HL-60/S4 treated with phorbol 12-myristate 13-acetate at 8.2 ng/mL for 4 days and 3 days (cell line): ENCODE measurements at regions not wholly inside any gene's neighbourhood (a gene's known extent, or its start where the extent isn't known, plus 50 kb on each side); places are given as distances from the start of the nearest gene placed in this dataset.

ENCODE experiments used
- in situ Hi-C: fragments of 300-500 bp; cut with MboI; formaldehyde crosslinking; loops from 2 replicates; pipeline ENCODE4 v1.15.0; 2022; ENCODE audit warnings: low sequenced_read_pairs

DNA sequence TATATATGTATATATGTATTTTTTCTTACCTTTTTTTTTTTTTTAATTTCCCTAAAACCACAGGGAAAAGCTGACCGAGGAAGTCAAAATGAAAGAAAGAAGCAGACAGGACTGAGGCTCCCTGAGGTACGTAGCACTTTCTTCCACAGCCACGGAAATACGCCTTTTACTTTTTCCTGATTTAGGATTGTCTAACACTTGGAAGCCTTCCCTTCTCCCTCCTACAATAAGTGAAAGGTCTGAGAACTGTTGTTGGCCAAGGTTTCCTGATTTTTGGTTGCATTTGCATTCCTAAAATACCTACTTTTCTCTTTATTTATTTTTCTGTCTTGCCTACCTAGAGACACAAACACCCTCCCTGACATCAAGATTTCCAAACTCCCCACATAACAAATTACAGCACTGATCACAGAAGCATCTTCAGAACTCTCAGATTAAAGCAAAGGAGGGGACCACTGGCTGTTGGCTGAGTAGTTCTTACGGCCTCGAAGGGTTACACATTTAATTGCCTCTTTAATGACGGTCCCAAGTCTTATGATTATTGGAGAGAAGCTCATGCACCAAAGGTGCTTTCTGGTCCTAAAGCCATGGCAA lies 778.5 kb upstream of the FANCL start:
- in situ Hi-C loops = no loop called here

DNA sequence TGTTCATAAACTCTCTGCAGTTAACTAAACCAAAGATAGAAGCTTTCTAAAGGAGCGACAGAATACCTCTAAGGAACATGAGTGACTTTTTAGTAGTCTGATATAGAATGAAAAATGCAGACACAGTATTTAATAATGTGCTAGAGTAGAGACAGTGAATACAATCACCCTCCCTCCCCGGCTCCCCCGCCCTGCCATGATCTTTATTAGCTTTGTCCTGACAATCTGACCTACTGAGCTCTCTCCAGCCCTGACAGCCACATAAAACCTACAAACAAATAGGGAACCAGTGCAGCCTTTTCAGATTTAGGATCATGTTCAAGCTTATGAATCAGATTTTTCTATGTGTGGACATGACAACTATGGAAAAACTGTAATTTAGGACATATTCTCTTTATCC lies 777.6 kb upstream of the FANCL start:
- in situ Hi-C loops = no loop called here

DNA sequence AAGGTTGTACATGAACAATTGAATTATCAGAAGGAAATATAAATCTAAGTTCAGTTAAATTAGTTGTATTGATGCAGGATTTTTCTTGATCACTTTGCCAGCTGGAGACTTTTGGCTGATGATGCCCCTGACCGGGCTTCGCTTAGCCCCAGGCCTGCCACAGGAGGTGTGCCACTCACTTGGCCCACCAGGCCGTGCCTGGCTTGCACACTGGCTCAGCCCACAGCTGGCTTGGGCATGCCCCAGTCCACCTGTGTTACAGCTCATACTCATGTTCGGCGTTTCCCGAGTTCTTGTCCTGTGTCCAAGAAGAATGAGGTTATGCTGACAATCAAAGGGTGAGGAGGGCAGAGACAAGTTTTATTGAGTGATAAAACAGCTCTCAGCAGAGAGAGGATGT lies 773.9 kb upstream of the FANCL start:
- in situ Hi-C loops = no loop called here

DNA sequence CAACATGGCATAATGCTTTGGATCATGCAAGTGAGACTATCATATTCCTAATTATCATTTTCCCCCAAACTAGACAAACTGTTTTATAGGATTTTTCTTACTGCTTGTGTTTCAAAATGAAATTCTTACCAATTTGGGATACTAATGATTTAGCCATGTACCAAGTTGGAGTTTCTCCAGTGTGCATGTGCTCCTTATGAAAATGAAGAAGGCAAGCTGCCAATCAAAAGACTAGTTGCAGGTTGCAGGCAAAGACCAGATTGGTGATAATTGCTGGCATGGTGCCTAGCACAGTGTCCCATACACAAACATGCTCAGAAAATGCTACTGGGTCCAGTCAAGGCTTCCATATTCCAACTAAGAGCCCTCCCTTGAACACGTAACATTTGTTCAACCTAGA lies 771.8 kb upstream of the FANCL start:
- in situ Hi-C loops = no loop called here

DNA sequence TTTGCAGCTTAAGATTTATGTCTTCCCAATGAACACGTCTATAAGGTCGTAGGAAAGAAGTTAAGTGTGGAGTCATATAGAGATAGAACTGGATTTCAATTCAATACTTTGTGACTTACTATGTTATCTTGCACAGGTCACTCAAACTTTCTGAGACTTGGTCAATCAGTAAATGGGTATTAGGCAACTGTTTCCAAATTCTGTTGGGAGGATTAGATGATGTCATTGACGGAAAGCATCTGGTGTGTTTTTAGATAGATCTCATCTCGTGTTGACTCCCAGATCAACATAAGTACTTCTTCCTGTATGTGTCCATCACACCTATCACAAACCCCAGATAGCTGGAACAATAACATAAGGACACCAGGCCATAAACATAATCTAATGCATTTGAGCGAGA lies 771.1 kb upstream of the FANCL start:
- in situ Hi-C loops = no loop called here

DNA sequence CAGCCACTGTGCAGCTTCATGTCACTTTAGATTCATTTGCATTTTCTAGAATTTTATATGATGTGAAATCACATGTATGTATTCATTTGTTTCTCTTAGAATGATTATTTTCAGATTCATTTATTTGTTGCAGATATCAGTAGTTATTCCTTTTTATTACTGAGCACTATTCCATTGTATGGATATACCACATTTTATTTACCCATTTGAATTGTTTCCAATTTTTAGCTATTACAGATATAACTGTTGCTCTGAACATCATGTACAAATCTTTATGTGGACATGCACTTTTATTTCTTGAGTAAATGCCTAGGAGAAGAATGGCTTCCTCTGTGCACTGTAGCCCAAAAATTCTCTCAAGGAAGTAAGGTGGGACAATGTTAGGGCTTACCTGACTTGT lies 767.8 kb upstream of the FANCL start:
- in situ Hi-C loops = no loop called here

DNA sequence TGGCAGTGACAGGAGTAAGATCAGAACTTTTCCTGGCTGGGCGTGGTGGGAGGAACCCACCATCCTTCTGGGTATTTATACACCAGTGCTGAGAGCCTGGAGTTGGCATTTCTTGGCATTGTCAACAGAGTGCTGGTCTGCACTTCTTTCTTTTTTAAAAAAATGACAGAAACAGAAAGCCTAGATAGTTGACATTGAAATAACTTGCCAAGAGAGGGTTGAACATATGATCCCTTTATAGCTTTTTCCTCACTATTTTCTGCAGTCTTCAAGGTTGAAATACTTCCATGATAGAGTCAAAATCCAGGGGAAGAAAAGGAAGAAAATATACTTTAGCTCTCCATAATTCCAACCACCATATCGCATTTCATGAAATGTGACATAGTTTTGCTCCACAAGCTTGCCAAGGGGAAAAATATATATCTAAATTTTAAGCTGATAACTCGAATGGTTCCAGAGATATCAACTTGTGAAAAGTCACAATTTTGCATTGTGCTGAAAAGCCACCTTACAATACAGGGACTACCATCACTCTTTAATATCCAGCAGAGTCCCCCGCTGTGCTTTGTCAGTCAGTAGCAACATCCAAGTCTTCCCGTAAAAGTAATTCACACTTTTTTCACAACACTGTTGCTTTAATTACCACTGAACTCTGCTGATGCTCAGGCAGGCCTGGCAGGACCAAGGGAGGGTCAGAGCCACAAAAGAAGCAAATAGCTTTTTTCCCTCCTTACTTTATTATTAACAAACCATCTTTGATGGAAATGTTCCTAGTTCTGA lies 764.9 kb upstream of the FANCL start:
- in situ Hi-C loops = no loop called here

DNA sequence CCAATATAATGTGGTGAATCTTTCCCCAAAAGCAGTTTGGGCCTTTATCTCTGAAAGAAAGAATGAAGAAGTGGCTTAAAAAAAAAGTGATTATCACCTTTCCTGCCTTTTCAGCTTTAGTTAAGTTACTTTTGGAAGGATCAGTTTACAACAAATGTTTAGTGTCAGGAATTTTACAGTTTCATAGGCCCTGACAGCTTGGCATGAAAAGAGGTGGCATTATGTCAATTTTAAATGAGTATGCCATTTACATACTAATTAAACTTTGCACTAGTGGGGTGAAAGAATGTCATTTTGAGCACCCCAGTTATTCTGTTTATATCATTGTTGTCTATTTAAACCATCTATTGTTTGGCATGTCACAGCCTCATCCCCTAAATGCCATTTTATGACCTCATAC lies 763.5 kb upstream of the FANCL start:
- in situ Hi-C loops = no loop called here

DNA sequence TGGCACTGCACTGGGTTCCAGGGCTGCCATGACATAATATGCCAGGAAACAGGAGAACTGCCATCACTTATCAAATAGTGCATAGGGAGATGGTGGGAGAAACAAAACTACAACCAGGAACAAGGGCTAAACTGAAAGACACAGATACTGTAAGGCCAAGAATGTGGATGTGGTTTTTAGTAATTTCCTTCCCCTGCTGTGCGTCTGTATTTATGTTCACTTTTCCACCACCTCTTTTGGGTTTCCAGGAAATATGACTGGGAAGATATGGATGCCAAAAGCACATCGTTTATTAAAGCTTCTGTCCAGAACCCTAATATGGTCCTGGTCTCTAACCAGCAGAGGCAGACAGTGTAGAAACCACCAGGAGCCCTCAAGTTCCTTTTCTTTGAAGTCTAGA lies 759.7 kb upstream of the FANCL start:
- in situ Hi-C loops = no loop called here

DNA sequence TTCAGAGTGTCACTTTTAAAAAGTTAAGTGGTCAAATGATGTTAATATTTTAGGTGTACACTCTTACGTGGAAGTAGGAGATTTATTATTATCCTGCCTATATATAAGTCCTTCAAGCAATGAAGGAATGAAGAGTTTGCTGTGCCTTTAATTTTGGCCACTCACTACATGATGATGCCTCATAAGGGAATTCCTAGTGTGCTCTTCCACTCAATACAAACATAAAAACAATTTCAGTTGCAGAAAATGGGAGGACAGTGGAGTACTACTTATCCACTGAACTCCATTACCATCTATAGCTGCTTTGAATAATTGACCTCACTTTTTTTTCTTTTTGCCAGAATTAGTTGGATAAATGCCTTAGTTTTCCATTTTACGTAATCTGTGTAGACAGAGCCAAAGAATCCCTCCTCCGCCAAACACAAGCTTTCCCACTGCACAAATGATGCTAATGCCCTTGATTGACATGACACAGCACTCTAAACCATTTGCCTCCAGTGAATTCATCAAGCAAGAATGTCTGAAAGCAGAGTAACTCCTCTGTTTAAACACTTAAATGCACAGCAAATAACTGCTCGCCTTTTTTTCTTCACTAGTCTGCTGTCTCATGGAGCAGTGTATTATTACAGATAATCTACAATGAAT lies 751.1 kb upstream of the FANCL start:
- in situ Hi-C loops = no loop called here

DNA sequence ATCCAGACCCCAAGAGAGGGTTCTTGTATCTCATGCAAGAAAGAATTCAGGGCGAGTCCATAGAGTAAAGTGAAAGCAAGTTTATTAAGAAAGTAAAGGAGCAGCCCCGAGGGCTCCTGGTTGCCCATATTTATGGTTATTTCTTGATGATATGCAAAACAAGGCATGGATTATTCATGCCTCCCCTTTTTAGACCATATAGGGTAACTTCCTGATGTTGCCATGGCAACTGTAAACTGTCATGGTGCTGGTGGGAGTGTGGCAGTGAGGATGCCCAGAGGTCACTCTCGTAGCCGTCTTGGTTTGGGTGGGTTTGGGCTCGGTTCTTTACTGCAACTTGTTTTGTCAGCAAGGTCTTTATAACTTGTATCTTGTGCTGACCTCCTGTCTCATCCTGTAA lies 750.2 kb upstream of the FANCL start:
- in situ Hi-C loops = no loop called here

DNA sequence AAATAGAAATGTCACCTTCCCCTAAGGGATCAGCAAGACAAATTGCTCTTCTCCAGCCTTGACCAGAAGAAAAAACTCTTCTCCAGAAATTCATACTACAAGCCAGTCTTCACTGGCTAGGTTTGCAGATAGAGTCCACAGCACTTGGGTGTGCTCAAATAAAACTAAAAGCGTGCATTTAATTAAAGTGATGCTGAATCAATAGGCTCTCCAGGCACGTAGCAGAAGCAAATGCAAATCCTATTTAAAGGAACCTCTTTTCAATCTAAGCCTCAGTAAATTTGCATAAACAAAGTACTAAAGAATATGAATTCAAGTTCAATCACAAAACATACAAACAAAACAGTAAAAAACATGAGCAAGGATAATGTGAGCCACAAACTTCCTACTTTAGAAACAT lies 744.4 kb upstream of the FANCL start:
- in situ Hi-C loops = no loop called here

DNA sequence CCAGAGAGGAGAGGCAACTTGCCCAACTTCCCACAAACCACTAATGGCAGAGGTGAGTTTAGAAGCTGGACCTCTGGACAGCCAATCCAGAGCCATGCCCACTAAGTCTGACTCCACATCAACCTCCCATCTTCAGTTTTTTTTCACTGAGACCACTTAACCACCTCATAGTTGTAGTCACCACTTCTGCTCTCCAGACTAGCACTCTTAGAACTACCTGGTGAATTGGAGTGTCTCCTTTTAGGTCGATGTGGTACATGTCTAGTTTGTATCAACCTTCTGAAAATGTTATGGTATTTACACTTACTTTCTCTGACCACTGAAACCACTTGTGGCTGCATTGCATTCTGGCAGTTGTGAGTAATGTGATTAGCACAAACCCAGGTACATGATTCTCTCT lies 743.6 kb upstream of the FANCL start:
- in situ Hi-C loops = no loop called here

DNA sequence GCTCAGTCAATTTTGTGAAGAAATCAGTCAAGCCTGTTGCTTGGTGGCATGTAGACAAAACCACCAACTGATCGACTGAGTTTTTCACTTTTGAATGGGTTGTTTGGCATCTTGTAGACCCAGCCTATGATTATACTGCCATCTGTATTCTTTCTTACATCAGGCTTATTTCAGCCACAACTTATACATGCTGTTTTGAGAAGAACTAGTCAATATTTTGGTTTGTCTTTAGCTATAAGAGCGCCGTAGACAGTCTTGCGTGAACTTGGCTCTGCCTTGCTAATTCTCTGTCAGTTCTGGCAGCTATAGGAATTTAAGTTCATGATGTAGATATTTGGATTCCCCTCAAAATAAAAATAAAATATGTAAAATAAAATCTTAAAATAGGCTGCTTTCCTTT lies 742.0 kb upstream of the FANCL start:
- in situ Hi-C loops = no loop called here

DNA sequence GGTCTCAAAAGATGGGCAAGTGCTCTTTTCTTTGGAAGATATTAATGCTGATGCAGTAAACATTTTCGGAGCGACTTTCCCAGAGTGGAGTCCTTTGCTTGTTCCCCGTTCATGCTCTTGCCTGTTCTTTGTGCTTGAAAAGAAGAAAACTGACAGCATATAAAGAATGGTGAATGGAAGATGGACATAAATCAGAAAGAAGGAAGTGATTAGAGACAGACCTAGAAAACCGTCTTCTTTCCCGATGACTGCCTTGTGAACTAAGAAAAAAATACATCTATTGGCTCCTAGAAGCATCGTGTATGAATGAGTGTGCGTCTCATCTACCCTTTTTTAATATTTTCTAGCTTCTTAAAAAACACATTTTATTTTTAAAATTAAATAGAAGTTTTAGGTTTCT lies 740.1 kb upstream of the FANCL start:
- in situ Hi-C loops = no loop called here

DNA sequence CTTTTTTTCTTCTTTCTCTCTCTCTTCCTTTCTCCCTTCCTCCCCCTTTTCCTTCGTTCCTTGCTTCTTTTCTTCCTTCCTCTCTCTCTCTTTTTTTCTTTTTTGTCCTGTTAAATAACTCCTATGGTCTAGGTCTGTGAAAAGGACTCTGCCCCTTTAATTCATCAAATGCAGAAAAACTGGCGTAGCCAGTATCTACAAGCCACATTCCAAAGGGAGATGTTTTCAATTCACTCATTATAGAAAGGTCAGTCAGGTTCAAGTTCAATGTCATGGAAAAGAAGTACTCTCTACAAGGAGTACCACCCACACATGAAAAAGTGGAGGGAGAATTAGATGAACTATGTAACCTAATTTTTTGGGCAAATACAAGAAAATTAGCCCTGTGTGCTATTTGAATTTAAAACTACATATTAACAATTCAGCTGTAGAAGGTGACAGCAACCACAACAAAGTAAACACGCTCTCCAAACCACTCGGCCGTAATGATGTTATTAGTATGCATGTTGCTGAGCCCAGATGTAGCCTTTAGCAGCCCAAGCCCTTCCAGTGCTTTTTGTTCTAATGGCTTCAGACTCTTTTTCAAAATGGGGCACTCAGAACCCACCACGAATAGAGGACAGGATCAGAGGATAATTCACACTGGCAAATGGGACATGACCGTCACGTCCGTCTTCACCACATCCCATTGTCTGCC lies 735.4 kb upstream of the FANCL start:
- in situ Hi-C loops = no loop called here

DNA sequence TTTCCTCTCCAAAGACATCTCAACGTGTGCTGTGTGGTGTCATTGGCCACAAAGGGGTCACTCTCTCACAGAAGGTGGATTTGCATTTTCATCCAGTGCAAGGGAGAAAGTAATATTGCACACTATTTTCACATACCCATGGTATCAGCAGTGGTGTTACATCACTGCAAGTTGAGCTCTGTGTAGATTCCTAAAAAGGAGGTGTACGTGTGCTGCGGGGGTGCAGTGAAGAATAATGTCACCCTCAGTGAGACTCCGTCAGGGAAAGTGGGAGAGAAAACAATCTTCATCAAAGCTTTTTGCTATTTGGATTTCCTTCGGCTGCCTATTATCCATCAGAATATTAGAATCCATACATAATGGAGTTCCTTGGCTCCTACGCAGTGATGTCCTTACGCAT lies 733.8 kb upstream of the FANCL start:
- in situ Hi-C loops = no loop called here

DNA sequence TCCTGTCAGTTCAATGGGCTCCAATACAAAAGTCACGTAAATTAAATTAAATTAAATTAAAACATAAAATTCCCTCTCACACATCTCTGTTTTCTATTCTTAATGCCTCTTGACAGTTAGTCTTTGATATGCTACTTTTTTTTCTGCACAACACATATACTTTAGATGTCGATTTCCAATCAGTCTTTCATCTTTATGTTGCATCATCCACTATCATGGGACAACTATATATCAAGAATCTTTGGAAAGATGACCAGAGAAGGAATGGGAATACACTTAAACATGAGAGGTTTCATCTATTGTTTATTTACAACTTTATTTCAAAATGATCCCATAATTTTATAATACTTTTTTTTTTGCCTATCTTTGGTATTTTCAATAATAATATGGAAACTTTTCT lies 733.3 kb upstream of the FANCL start:
- in situ Hi-C loops = no loop called here

DNA sequence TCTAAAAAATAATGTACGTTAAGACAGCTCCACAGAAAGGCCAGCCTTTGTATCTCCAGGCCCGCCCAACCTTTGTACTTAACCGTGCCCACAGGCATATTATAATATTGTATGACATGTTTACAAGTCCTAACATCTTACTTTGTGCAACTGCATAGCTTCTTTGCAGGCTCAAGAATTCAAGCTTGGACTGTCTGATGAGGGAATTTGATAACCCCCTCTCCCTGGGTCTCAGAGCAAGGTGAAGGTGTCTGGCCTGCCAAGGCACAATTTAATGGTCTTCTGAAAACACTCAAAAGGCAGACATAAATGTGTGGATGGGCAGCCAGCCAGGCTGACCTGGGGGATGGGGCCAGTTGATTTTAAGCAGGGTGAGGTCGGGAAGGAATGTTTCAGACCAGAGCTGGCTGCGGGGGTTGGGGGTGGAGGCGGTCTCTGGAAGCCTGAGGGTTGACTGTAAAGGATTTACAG lies 732.7 kb upstream of the FANCL start:
- in situ Hi-C loops = no loop called here

DNA sequence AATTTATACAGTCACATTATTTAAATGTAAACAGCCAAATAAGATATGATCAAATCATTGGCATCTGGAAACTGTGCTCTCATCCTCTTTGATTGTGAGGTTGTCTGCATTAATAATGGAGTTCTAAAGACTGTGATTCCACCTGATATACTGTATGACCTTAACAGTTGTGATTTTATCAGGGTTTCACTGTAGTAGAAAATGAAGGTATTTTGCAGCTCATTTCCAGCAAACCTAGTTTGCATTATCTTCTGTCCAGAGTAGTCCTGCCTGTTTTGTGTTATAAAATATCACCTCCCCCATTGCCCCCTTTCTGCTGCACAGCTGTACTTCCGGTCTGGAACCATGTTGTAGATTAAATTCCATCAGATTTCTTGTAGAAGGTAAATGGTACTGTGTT lies 731.6 kb upstream of the FANCL start:
- in situ Hi-C loops = no loop called here

DNA sequence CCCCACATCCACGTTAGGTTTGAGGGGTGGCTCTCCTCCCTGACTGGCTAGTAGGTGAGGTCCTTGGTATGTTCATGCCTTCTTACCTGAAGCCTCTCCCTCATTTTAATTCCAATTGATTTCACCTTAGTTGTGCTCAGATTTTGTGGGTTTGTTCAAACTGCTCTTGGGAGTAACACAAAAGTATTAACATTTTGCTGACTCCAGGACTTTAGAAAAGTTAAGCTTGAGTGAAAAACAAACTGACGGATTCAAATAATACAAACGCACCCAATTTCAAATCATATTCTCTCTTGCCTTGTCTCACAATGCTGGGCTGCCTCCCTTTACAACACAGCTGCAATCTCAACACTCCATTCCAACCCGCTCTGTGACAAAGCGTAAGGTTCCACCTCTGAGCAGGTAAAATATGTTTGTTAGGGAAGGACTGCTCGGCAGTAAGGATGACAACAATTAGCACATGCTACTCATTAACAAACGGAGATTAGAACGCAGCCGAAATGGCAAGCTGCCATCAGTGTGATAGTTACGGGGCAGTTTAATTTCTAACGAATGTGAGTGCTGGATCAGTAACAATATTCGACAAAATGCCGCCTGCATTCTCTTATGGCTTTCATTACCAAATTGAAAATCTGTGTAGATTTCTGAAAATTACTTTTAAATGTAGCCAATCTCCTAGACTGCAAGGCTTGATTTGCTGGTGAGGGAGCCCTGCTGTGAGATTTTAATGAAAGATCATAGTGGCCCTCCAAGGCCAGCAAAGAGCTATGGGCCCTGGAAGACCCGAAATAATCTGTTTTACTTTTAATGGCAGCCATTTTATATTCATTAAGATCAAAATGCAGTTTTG lies 730.6 kb upstream of the FANCL start:
- in situ Hi-C loops = no loop called here
